Activated CD4-positive, alpha-beta T cell treated with anti-CD3 and anti-CD28 coated beads, Interleukin-2, amount 10 ng/mL, durations not matched to agents 7 days and 5 days (primary cell): ENCODE measurements at regions not wholly inside any gene's neighbourhood (a gene's known extent, or its start where the extent isn't known, plus 50 kb on each side); places are given as distances from the start of the nearest gene placed in this dataset.
A peak's percentile ranks its signal among the peaks of the same experiment; 100 is the strongest.

Experiments used
- CTCF ChIA-PET: fragments of 350-600 bp; sonication (Branson Sonifier 250); formaldehyde crosslinking; loops from one replicate; lab custom pipeline; 2021; ENCODE audit warnings: antibody characterized with exemption; lab: Charles Lee
- POLR2A ChIA-PET: fragments of 350-600 bp; sonication (Branson Sonifier 250); formaldehyde crosslinking; loops from one replicate; lab custom pipeline; 2021; ENCODE audit warnings: antibody characterized with exemption; lab: Charles Lee
- DNase-seq: peaks from one replicate; pipeline ENCODE4 v3.0.0-alpha.2; 2020
- H3K27ac Mint-ChIP-seq: one replicate; pipeline ENCODE4 v1.8.0; 2021; ENCODE audit warnings: mild to moderate bottlenecking, moderate library complexity, mixed read lengths
- H3K27me3 Mint-ChIP-seq: one replicate; pipeline ENCODE4 v1.8.0; 2021; ENCODE audit warnings: mixed read lengths
- H3K36me3 Mint-ChIP-seq: one replicate; pipeline ENCODE4 v1.8.0; 2021; ENCODE audit warnings: low read depth, mixed read lengths
- H3K4me1 Mint-ChIP-seq: one replicate; pipeline ENCODE4 v1.8.0; 2021; ENCODE audit warnings: mixed read lengths
- H3K4me3 Mint-ChIP-seq: one replicate; pipeline ENCODE4 v1.8.0; 2021; ENCODE audit warnings: mild to moderate bottlenecking, moderate library complexity, mixed read lengths
- H3K9me3 Mint-ChIP-seq: one replicate; pipeline ENCODE4 v1.8.0; 2021; ENCODE audit warnings: mixed read lengths

DNA sequence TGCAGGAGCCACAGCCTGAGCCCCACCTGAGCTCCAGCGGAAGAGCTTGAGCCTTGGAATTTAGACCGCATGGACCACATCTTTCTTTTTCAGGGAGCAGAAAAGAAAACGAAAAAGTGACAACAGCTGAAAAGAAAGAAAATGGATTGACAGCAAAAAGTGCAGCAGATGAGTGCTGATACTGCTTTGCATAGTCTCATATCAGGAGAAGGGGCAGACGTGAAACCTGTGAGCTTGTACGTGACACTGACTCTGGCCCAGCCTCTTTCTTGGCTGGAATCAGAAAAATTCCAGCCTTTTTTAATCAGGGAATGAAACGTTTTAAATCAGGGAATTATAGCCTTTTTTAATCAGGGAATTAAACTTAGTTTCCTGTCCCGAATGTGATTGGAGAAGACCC, 1296.5 kb downstream of the TMEM121 start:
- Mint-ChIP-seq H3K27ac (no peak overlapping the region), H3K4me1 (no peaks in the 10 kb centered on the region), H3K9me3 (no peaks in the 10 kb centered on the region), H3K27me3 (peaks cover 30% of the 10 kb centered on the region), H3K4me3 (no peak overlapping the region), H3K36me3 (no peaks in the 10 kb centered on the region)
- POLR2A ChIA-PET, result no interaction called here
- DNase-seq, result no peak
- CTCF ChIA-PET, result interaction anchor here (1.1 to 3.7 kb wide), 2 partner anchors 8 to 50 kb away, joined by 3 to 39 read pairs; no protein-coding TSS in a partner anchor

GRCh38 chr14:106823552-106823951, 1297.2 kb downstream of the TMEM121 start:
- Mint-ChIP-seq H3K36me3 (no peaks in the 10 kb centered on the region), H3K27ac (no peak overlapping the region), H3K4me3 (no peak overlapping the region), H3K9me3 (no peaks in the 10 kb centered on the region), H3K4me1 (no peaks in the 10 kb centered on the region), H3K27me3 (peaks cover 34% of the 10 kb centered on the region)
- POLR2A ChIA-PET, result no interaction called here
- CTCF ChIA-PET, result no interaction called here
- no peak for DNase-seq

DNA sequence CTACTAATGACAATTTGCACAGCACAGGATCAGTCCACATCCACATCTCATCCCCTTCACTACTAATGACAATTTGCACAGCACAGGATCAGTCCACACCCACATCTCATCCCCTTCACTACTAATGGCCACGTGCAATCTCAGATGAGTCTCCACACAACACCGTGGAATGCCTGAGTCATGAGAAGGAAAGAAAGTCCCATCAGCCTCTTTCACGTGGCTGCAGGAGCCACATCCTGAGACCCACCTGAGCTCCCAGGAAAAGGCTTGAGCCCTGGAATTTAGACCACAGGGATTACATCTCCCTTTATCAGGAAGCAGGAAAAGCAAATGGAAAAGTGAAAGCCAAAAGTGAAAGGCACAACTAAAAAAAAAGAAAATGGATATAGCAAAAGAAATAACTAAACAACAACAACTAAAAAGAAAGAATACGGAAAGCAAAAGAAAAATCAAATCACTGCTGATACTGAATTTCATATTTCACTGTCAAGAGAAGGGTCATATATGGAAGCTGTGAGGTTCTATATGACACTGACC, 1300.5 kb downstream of the TMEM121 start:
- Mint-ChIP-seq H3K4me1 (peaks cover 2% of the 10 kb centered on the region), H3K27ac (no peak overlapping the region), H3K4me3 (no peak overlapping the region), H3K9me3 (peaks cover 4% of the 10 kb centered on the region), H3K27me3 (peaks cover 36% of the 10 kb centered on the region), H3K36me3 (no peaks in the 10 kb centered on the region)
- POLR2A ChIA-PET, result no interaction called here
- no peak for DNase-seq
- CTCF ChIA-PET, result no interaction called here

GRCh38 chr14:106831322-106831720, 1304.9 kb downstream of the TMEM121 start:
- peak; percentile 60 for DNase-seq
- CTCF ChIA-PET, result interaction anchor here (0.6 to 3.4 kb wide), 25 partner anchors 10 to 176 kb away, joined by 3 to 53 read pairs (median 4); no protein-coding TSS in a partner anchor
- Mint-ChIP-seq H3K27ac (no peak overlapping the region), H3K36me3 (no peaks in the 10 kb centered on the region), H3K4me3 (no peak overlapping the region), H3K27me3 (peaks cover 33% of the 10 kb centered on the region), H3K9me3 (peaks cover 4% of the 10 kb centered on the region), H3K4me1 (peaks cover 2% of the 10 kb centered on the region)
- POLR2A ChIA-PET, result no interaction called here

- no peaks in the 10 kb centered on the region for H3K9me3 Mint-ChIP-seq
- no peak for DNase-seq
- no peak overlapping the region for H3K4me3 Mint-ChIP-seq
- H3K36me3 Mint-ChIP-seq, result no peaks in the 10 kb centered on the region
- CTCF ChIA-PET, result interaction anchor here (1.2 to 1.9 kb wide), 2 partner anchors 35 to 174 kb away, joined by 6 to 7 read pairs; no protein-coding TSS in a partner anchor
- H3K27me3 Mint-ChIP-seq, result peaks cover 20% of the 10 kb centered on the region
- POLR2A ChIA-PET, result no interaction called here
- no peak overlapping the region for H3K27ac Mint-ChIP-seq
- H3K4me1 Mint-ChIP-seq, result peaks cover 4% of the 10 kb centered on the region
Observed at GRCh38 chr14:106837870-106838269, 1311.5 kb downstream of the TMEM121 start.

DNA sequence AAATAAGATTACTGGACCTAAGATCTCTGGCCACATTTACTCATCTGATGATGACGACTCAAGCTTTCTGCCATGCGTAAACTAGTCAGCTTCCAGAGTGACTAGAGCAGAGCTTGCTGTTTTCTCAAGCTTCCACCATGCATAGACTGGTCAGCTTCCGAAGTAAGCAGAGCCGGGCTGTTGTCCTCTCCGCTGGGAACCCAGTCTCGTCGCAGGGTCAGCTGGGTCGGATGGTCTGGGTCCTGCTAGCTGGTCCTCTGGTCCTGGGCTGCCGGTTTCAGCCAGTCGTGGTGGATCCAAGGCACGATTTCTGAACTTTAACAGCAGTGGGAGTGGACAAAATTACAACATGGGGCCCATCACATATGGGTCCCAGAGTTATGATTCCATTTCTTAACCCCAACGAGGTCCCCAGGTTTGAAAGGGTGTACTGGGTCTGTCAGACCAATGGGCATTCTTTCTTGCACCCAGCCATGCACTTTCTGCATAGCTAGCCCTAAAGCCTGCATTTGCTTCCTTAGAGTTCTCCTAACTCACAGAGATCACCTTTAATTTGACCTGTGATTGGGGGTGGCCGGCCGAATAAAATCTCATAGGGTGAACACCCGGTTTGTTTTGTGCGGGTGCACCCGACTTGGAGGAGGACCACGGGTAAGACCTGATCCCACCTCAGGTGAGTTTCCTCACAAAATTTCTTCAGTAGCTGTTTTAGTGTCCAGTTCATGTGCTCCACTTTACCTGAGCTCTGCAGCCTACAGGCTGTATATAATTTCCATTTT, 1312.8 kb downstream of the TMEM121 start:
- ChIA-PET CTCF (interaction anchor here (1.4 to 6.3 kb wide), 2 partner anchors 7 to 33 kb away, joined by 6 to 53 read pairs; no protein-coding TSS in a partner anchor), POLR2A (no interaction called here)
- no peak overlapping the region for H3K27ac Mint-ChIP-seq
- H3K27me3 Mint-ChIP-seq, result peaks cover 13% of the 10 kb centered on the region
- H3K4me1 Mint-ChIP-seq, result peaks cover 16% of the 10 kb centered on the region
- H3K36me3 Mint-ChIP-seq, result no peaks in the 10 kb centered on the region
- H3K4me3 Mint-ChIP-seq, result no peak overlapping the region
- DNase-seq, result no peak
- H3K9me3 Mint-ChIP-seq, result no peaks in the 10 kb centered on the region

DNA sequence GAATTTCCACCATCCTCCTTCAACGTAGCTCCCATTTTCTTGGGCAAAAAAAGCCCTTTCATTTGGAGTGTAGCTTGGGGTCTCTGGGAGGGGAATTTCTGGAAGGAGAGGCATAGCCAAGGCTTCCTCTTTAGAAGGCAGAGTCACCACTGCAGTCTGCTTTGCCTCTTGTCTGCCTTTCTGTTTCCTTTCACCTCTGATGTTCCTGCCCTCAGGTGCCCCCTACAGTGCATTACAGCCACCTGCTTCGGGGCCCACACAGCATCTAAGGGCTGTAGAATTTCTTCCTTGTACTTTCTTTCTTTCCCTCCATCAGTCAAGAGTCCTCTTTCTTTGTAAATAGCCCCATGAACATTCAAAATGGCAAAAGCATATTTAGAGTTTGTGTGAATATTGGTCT, 1313.9 kb downstream of the TMEM121 start:
- Mint-ChIP-seq H3K4me3 (no peak overlapping the region), H3K36me3 (no peaks in the 10 kb centered on the region), H3K9me3 (no peaks in the 10 kb centered on the region), H3K4me1 (peaks cover 17% of the 10 kb centered on the region), H3K27me3 (peaks cover 6% of the 10 kb centered on the region), H3K27ac (no peak overlapping the region)
- ChIA-PET POLR2A (no interaction called here), CTCF (interaction anchor here (1.4 to 6.3 kb wide), 3 partner anchors 9 to 32 kb away, joined by 4 to 53 read pairs (median 6); no protein-coding TSS in a partner anchor)
- peak; percentile 22 for DNase-seq

DNA sequence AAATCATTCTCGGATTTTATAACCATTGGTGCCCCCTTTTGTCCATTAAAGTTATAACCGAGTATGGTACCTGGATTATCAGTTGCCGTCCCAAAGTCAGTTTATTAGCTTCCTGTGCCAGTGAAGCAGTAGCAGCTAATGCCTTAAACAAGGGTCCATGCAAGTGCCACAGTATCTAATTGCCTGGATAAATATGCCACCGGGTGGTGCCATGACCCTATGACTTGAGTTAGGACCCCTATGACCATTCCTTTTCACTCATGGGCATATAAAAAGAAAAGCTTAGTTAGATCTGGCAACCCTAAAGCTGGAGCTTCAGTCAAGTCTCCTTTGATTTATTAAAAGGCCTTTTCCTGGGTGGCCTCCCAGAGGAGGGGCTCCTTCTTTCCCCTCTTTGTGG, 1314.6 kb downstream of the TMEM121 start:
- ChIA-PET POLR2A (no interaction called here), CTCF (interaction anchor here (0.8 to 6.3 kb wide), 3 partner anchors 9 to 177 kb away, joined by 4 to 53 read pairs (median 4); no protein-coding TSS in a partner anchor)
- Mint-ChIP-seq H3K4me3 (no peak overlapping the region), H3K4me1 (peaks cover 22% of the 10 kb centered on the region), H3K36me3 (no peaks in the 10 kb centered on the region), H3K9me3 (no peaks in the 10 kb centered on the region), H3K27me3 (peaks cover under 1% of the 10 kb centered on the region), H3K27ac (no peak overlapping the region)
- no peak for DNase-seq

DNA sequence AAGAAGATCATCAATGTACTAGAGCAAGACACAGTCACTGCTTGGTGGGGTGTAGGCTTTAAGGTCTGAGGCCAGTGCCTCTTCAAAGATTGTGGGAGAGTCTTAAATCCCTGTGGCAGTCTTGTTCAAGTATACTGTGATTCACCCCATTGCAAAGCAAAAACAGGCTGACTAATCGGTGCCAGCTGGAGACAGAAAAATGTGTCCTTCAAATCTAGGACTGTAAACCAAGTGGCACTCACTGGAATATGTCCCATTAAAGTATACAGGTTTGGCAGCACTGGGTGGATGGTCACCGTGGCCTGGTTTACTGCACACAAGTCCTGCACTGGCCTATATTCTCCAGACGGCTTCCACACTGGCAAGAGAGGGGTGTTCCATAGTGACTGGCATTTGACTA, 1315.3 kb downstream of the TMEM121 start:
- Mint-ChIP-seq H3K4me3 (no peak overlapping the region), H3K27me3 (peaks cover 2% of the 10 kb centered on the region), H3K36me3 (no peaks in the 10 kb centered on the region), H3K9me3 (no peaks in the 10 kb centered on the region), H3K4me1 (peaks cover 29% of the 10 kb centered on the region), H3K27ac (no peak overlapping the region)
- ChIA-PET CTCF (interaction anchor here (0.8 to 6.3 kb wide), 3 partner anchors 10 to 178 kb away, joined by 4 to 53 read pairs (median 4); no protein-coding TSS in a partner anchor), POLR2A (no interaction called here)
- DNase-seq, result no peak

DNA sequence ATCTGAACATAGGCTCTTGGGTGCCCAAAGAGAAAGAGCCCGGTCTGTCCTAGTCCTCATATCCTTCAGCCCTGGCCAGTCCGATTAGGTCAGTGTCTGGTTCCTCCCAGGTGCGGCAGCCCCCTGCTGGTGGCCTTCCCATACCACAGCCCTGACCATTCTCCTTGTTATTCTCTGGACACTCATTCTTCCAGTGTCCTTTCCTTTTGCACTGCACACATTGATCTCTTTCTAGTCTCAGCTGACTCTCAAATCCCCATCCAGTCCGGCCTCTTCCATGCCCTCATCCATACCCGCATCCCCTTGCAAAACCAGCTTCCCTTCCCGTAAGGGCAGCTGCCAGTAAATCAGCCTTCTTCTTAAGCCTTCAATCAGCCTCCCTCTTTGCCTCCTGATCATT, 1316.3 kb downstream of the TMEM121 start:
- no peak overlapping the region for H3K27ac Mint-ChIP-seq
- H3K9me3 Mint-ChIP-seq, result no peaks in the 10 kb centered on the region
- H3K27me3 Mint-ChIP-seq, result peaks cover 3% of the 10 kb centered on the region
- CTCF ChIA-PET, result interaction anchor here (6.3 kb wide), 1 partner anchor 11 kb away, joined by 53 read pairs; no protein-coding TSS in a partner anchor
- H3K4me3 Mint-ChIP-seq, result no peak overlapping the region
- POLR2A ChIA-PET, result no interaction called here
- H3K4me1 Mint-ChIP-seq, result peaks cover 32% of the 10 kb centered on the region
- DNase-seq, result no peak
- H3K36me3 Mint-ChIP-seq, result no peaks in the 10 kb centered on the region

DNA sequence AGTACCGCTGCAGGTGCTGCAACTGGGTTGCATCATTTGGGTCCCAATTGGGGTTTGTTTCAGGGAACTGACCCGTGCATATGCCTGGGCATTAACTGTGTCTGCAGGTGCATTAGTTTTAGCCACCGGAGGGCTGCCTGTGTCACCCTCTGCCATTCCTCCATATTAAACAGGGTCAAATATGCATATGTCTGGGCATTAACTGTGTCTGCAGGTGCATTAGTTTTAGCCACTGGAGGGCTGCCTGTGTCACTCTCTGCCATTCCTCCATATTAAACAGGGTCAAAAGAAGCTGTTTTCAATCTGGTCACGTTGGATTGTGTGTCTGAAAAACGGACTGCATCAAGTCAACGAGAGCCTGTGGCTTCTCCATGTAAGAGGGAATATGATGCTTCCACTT, 1317.0 kb downstream of the TMEM121 start:
- H3K4me3 Mint-ChIP-seq, result peak overlapping the region; percentile 81
- H3K27me3 Mint-ChIP-seq, result peaks cover 7% of the 10 kb centered on the region
- POLR2A ChIA-PET, result no interaction called here
- H3K9me3 Mint-ChIP-seq, result no peaks in the 10 kb centered on the region
- H3K36me3 Mint-ChIP-seq, result no peaks in the 10 kb centered on the region
- peak overlapping the region; percentile 84 for H3K27ac Mint-ChIP-seq
- peaks cover 34% of the 10 kb centered on the region for H3K4me1 Mint-ChIP-seq
- CTCF ChIA-PET, result interaction anchor here (1.1 to 6.3 kb wide), 2 partner anchors 12 to 29 kb away, joined by 4 to 53 read pairs; no protein-coding TSS in a partner anchor
- DNase-seq, result no peak

- DNase-seq, result peak; percentile 47
- POLR2A ChIA-PET, result no interaction called here
- peak overlapping the region; percentile 84 for H3K27ac Mint-ChIP-seq
- H3K36me3 Mint-ChIP-seq, result no peaks in the 10 kb centered on the region
- H3K4me1 Mint-ChIP-seq, result peaks cover 36% of the 10 kb centered on the region
- H3K9me3 Mint-ChIP-seq, result no peaks in the 10 kb centered on the region
- H3K27me3 Mint-ChIP-seq, result peaks cover 7% of the 10 kb centered on the region
- CTCF ChIA-PET, result interaction anchor here (1.1 to 6.3 kb wide), 2 partner anchors 12 to 29 kb away, joined by 4 to 53 read pairs; no protein-coding TSS in a partner anchor
- peak overlapping the region; percentile 81 for H3K4me3 Mint-ChIP-seq
Observed at GRCh38 chr14:106843951-106844483, 1317.6 kb downstream of the TMEM121 start.
